Immature natural killer cell (primary cell): ENCODE measurements at regions not wholly inside any gene's neighbourhood (a gene's known extent, or its start where the extent isn't known, plus 50 kb on each side); places are given as distances from the start of the nearest gene placed in this dataset.

Experiments
- DNase-seq, 3 donors: peaks; one replicate each; pipeline ENCODE4 v3.0.0; 2022; ENCODE audit warnings: mixed read lengths in 1 of 3
- H3K27ac Mint-ChIP-seq, 6 donors: one replicate each; pipeline ENCODE4 v1.8.0; 2020; ENCODE audit warnings: mixed read lengths in 6 of 6, mild to moderate bottlenecking in 5 of 6, inconsistent platforms in 4 of 6, moderate library complexity in 3 of 6
- H3K27me3 Mint-ChIP-seq, 3 donors: one replicate each; pipeline ENCODE4 v1.8.0; 2020 to 2021; ENCODE audit warnings: low read depth in 3 of 3, mild to moderate bottlenecking in 3 of 3, mixed read lengths in 3 of 3, moderate library complexity in 3 of 3, inconsistent platforms in 1 of 3
- H3K36me3 Mint-ChIP-seq, 3 donors: one replicate each; pipeline ENCODE4 v1.8.0; 2020; ENCODE audit warnings: mixed read lengths in 3 of 3, inconsistent platforms in 2 of 3, mild to moderate bottlenecking in 2 of 3
- H3K4me1 Mint-ChIP-seq, 2 donors: one replicate each; pipeline ENCODE4 v1.8.0; 2020; ENCODE audit warnings: inconsistent platforms in 2 of 2, mild to moderate bottlenecking in 2 of 2, mixed read lengths in 2 of 2, moderate library complexity in 1 of 2
- H3K4me3 Mint-ChIP-seq, 5 donors: one replicate each; pipeline ENCODE4 v1.8.0; 2020; ENCODE audit warnings: mild to moderate bottlenecking in 5 of 5, mixed read lengths in 5 of 5, inconsistent platforms in 3 of 5, moderate library complexity in 3 of 5
- H3K9me3 Mint-ChIP-seq, 6 donors: one replicate each; pipeline ENCODE4 v1.8.0; 2020; ENCODE audit warnings: mild to moderate bottlenecking in 6 of 6, mixed read lengths in 6 of 6, inconsistent platforms in 4 of 6, moderate library complexity in 3 of 6

GRCh38 chr18:10217211-10217610, 237.2 kb upstream of the APCDD1 start:
- H3K27ac Mint-ChIP-seq, result no peak overlapping the region
- H3K4me1 Mint-ChIP-seq, result no peaks in the 10 kb centered on the region
- peaks cover 0 to 4% (median 0%) of the 10 kb centered on the region in 3 donors for H3K36me3 Mint-ChIP-seq
- H3K4me3 Mint-ChIP-seq, result no peak overlapping the region
- peaks cover 0 to 6% (median 3%) of the 10 kb centered on the region in 6 donors for H3K9me3 Mint-ChIP-seq
- peaks cover 0 to 4% (median 3%) of the 10 kb centered on the region in 3 donors for H3K27me3 Mint-ChIP-seq
- no peak for DNase-seq

- H3K27ac Mint-ChIP-seq, result no peak overlapping the region
- H3K27me3 Mint-ChIP-seq, result peaks cover 0 to 7% (median 6%) of the 10 kb centered on the region in 3 donors
- H3K36me3 Mint-ChIP-seq, result no peaks in the 10 kb centered on the region
- H3K4me3 Mint-ChIP-seq, result no peak overlapping the region
- no peak for DNase-seq
- H3K4me1 Mint-ChIP-seq, result no peaks in the 10 kb centered on the region
- H3K9me3 Mint-ChIP-seq, result peaks cover 0 to 6% (median 3%) of the 10 kb centered on the region in 6 donors
Measured at GRCh38 chr18:10225300-10225699, 229.1 kb upstream of the APCDD1 start.

- H3K36me3 Mint-ChIP-seq, result no peaks in the 10 kb centered on the region
- no peak overlapping the region for H3K27ac Mint-ChIP-seq
- H3K4me1 Mint-ChIP-seq, result no peaks in the 10 kb centered on the region
Measured at GRCh38 chr18:10226971-10227370, 227.5 kb upstream of the APCDD1 start.

GRCh38 chr18:10228326-10228725, 226.1 kb upstream of the APCDD1 start:
- Mint-ChIP-seq H3K9me3 (peaks cover 0 to 7% (median 3%) of the 10 kb centered on the region in 6 donors), H3K27me3 (peaks cover 6 to 7% (median 7%) of the 10 kb centered on the region in 3 donors), H3K36me3 (no peaks in the 10 kb centered on the region), H3K4me3 (no peak overlapping the region), H3K4me1 (no peaks in the 10 kb centered on the region), H3K27ac (no peak overlapping the region)
- no peak for DNase-seq

More at GRCh38 chr18:10226971-10227370, 227.5 kb upstream of the APCDD1 start:
- H3K4me3 Mint-ChIP-seq, result no peak overlapping the region
- H3K27me3 Mint-ChIP-seq, result peaks cover 1 to 7% (median 6%) of the 10 kb centered on the region in 3 donors
- no peak for DNase-seq
- H3K9me3 Mint-ChIP-seq, result peaks cover 0 to 7% (median 3%) of the 10 kb centered on the region in 6 donors

GRCh38 chr18:10229458-10229857, 225.0 kb upstream of the APCDD1 start:
- Mint-ChIP-seq H3K4me3 (no peak overlapping the region), H3K4me1 (no peaks in the 10 kb centered on the region), H3K27ac (no peak overlapping the region), H3K9me3 (peaks cover 0 to 7% (median 3%) of the 10 kb centered on the region in 6 donors), H3K36me3 (no peaks in the 10 kb centered on the region), H3K27me3 (peaks cover 6 to 7% (median 7%) of the 10 kb centered on the region in 3 donors)
- DNase-seq, result no peak

- Mint-ChIP-seq H3K4me3 (no peak overlapping the region), H3K4me1 (no peaks in the 10 kb centered on the region), H3K36me3 (no peaks in the 10 kb centered on the region), H3K9me3 (peaks cover 0 to 7% (median 2%) of the 10 kb centered on the region in 6 donors), H3K27ac (no peak overlapping the region), H3K27me3 (peaks cover under 1 to 7% (median 2%) of the 10 kb centered on the region in 3 donors)
- no peak for DNase-seq
Measured at GRCh38 chr18:10230072-10230471, 224.4 kb upstream of the APCDD1 start.

GRCh38 chr18:10231220-10231619, 223.2 kb upstream of the APCDD1 start:
- Mint-ChIP-seq H3K4me3 (no peak overlapping the region), H3K36me3 (no peaks in the 10 kb centered on the region), H3K9me3 (peaks cover 0 to 4% (median 1%) of the 10 kb centered on the region in 6 donors), H3K27ac (no peak overlapping the region), H3K4me1 (no peaks in the 10 kb centered on the region), H3K27me3 (peaks cover 0 to 7% (median 2%) of the 10 kb centered on the region in 3 donors)
- no peak for DNase-seq

GRCh38 chr18:10232062-10232461, 222.4 kb upstream of the APCDD1 start:
- DNase-seq, result no peak
- H3K36me3 Mint-ChIP-seq, result no peaks in the 10 kb centered on the region
- peaks cover 0 to 4% (median 0%) of the 10 kb centered on the region in 6 donors for H3K9me3 Mint-ChIP-seq
- H3K27me3 Mint-ChIP-seq, result peaks cover 0 to 7% (median 2%) of the 10 kb centered on the region in 3 donors
- no peak overlapping the region for H3K27ac Mint-ChIP-seq
- H3K4me3 Mint-ChIP-seq, result no peak overlapping the region
- no peaks in the 10 kb centered on the region for H3K4me1 Mint-ChIP-seq

- Mint-ChIP-seq H3K27ac (no peak overlapping the region), H3K36me3 (no peaks in the 10 kb centered on the region)
Measured at GRCh38 chr18:10233082-10233875, 221.2 kb upstream of the APCDD1 start.

GRCh38 chr18:10234281-10234680, 220.2 kb upstream of the APCDD1 start:
- Mint-ChIP-seq H3K4me1 (no peaks in the 10 kb centered on the region), H3K4me3 (no peak overlapping the region)

More at GRCh38 chr18:10233082-10233875, 221.2 kb upstream of the APCDD1 start:
- Mint-ChIP-seq H3K4me3 (no peak overlapping the region), H3K4me1 (no peaks in the 10 kb centered on the region), H3K27me3 (peaks cover 0 to 8% (median 2%) of the 10 kb centered on the region in 3 donors), H3K9me3 (peaks cover 0 to 4% (median 0%) of the 10 kb centered on the region in 6 donors)
- no peak for DNase-seq

GRCh38 chr18:10234912-10235660, 219.3 kb upstream of the APCDD1 start:
- no peaks in the 10 kb centered on the region for H3K4me1 Mint-ChIP-seq
- H3K36me3 Mint-ChIP-seq, result no peaks in the 10 kb centered on the region
- peaks cover 0 to 12% (median 0%) of the 10 kb centered on the region in 3 donors for H3K27me3 Mint-ChIP-seq
- peaks cover 0 to 4% (median 0%) of the 10 kb centered on the region in 6 donors for H3K9me3 Mint-ChIP-seq
- DNase-seq, result no peak
- H3K4me3 Mint-ChIP-seq, result no peak overlapping the region
- H3K27ac Mint-ChIP-seq, result no peak overlapping the region

More at GRCh38 chr18:10234281-10234680, 220.2 kb upstream of the APCDD1 start:
- Mint-ChIP-seq H3K27me3 (peaks cover 0 to 12% (median 0%) of the 10 kb centered on the region in 3 donors), H3K27ac (no peak overlapping the region), H3K36me3 (no peaks in the 10 kb centered on the region), H3K9me3 (peaks cover 0 to 4% (median 0%) of the 10 kb centered on the region in 6 donors)
- no peak for DNase-seq

- Mint-ChIP-seq H3K4me3 (no peak overlapping the region), H3K36me3 (no peaks in the 10 kb centered on the region), H3K9me3 (peaks cover 0 to 4% (median 0%) of the 10 kb centered on the region in 6 donors), H3K27me3 (peaks cover 0 to 12% (median 0%) of the 10 kb centered on the region in 3 donors), H3K27ac (no peak overlapping the region), H3K4me1 (no peaks in the 10 kb centered on the region)
- no peak for DNase-seq
Measured at GRCh38 chr18:10235661-10235952, 218.8 kb upstream of the APCDD1 start.

- Mint-ChIP-seq H3K36me3 (no peaks in the 10 kb centered on the region), H3K4me1 (no peaks in the 10 kb centered on the region), H3K9me3 (peaks cover 0 to under 1% (median 0%) of the 10 kb centered on the region in 6 donors), H3K4me3 (no peak overlapping the region), H3K27ac (no peak overlapping the region), H3K27me3 (peaks cover 0 to 7% (median 0%) of the 10 kb centered on the region in 3 donors)
- DNase-seq, result no peak
Measured at GRCh38 chr18:10239103-10239502, 215.3 kb upstream of the APCDD1 start.
